ENCODE measurements at regions not wholly inside any gene's neighbourhood (a gene's known extent, or its start where the extent isn't known, plus 50 kb on each side); places are given as distances from the start of the nearest gene placed in this dataset.
"Not testable (repeated sequence)": the region's sequence is repeated elsewhere in the genome, so short reads cannot be mapped to it uniquely, and the experiment has no call there.

- no peak for DNase-seq
Measured at GRCh38 chr3:182292591-182292990, 500.7 kb upstream of the ATP11B start.

GRCh38 chr3:182294256-182294655 is 499.0 kb upstream of the ATP11B start:
- DNase-seq, result no peak

DNA sequence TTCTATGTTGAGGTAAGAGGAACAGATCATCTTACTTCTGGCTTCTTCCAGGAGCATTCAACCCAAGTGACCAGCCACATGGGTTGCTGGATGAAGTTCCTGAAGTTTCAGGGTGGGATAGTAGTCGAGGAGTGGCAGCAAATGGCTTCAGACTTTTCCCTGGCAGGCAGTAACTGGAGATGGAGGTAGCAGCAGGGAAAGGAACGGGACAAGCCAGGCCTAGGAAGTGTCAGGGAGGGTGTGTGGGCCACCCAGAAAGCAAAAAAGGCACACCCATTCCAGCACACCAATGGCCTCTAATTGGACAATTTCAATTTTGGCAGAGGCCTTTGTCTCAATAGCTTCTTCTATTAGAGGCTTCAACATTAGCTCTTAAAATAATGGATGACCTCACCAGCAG is 498.6 kb upstream of the ATP11B start:
- DNase-seq, result no peak

DNA sequence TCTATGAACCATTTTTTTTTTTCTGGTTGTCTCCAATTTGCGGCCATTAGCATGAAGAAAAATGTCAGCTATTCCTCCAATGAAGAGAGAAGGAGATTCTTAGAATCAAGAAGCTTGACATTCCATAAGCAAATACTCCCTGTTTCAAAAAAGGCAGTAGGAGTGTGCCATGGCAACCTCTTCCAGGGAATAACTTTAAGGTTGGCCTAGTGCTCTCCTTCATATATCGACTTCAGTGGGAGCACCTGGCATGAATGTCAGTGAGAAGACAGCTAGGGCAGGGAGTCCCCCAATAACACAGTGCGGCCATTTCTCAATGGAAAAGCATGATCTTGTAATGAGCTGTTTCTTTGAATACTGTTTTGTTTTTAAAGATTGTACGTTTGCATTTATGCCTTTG is 493.0 kb upstream of the ATP11B start:
- DNase-seq, result no peak

- DNase-seq, result no peak
Measured at GRCh38 chr3:182303169-182303568, 490.1 kb upstream of the ATP11B start.

- DNase-seq, result no peak
Measured at GRCh38 chr3:182305881-182306665, 487.2 kb upstream of the ATP11B start.

- DNase-seq, result no peak
Measured at GRCh38 chr3:182308328-182308727, 485.0 kb upstream of the ATP11B start.

- DNase-seq, result no peak
Measured at GRCh38 chr3:182309120-182309519, 484.2 kb upstream of the ATP11B start.

GRCh38 chr3:182315313-182315712 is 478.0 kb upstream of the ATP11B start:
- DNase-seq, result no peak

- no peak for DNase-seq
Measured at GRCh38 chr3:182323126-182323700, 470.1 kb upstream of the ATP11B start.

- DNase-seq, result no peak
Measured at GRCh38 chr3:182323898-182324297, 469.4 kb upstream of the ATP11B start.

GRCh38 chr3:182325213-182325950 is 467.9 kb upstream of the ATP11B start:
- DNase-seq, result no peak

DNA sequence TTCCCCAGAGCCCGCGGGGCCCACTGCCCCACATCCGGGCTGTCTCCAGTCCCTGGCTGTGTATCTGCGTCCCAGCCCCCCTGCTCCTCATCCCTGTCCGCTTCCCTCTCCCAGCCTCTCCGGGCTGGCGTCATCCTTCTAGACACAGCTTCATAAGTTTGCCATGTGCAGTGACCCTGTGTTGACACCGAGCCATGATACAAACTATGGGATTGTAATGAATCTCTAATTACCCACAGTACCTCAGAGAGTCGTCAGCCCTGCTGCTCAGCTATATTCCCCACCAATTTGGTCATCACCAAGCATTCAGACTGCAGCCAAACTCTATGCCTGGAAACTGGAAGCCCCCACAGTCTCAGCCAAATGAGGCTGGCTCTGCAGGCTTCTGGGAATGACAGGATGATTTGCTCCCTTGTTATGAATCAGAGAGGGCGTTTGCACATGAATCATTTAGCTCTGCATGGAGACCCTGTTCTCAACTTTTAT is 466.1 kb upstream of the ATP11B start:
- no peak for DNase-seq

GRCh38 chr3:182330646-182331045 is 462.7 kb upstream of the ATP11B start:
- no peak for DNase-seq

- DNase-seq, result peak; percentile 3
Measured at GRCh38 chr3:182331341-182331740, 462.0 kb upstream of the ATP11B start.

GRCh38 chr3:182342252-182342651 is 451.1 kb upstream of the ATP11B start:
- no peak for DNase-seq

DNA sequence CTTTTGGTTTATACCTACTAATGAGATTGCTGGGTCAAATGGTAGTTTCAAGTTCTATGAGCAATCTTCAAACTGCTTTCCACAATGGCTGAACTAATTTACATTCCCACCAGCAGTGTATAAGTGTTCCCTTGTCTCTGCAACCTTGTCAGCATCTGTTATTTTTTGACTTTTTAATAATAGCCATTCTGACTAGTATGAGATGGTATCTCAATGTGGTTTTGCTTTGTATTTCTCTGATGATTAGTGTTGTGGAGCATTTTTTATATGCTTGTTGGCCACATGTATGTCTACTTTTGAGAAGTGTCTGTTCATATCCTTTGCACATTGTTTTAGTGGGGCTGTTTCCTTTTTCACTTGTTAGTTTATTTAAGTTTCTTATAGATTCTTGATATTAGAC is 449.3 kb upstream of the ATP11B start:
- not testable (repeated sequence) for DNase-seq

GRCh38 chr3:182349051-182349450 is 444.3 kb upstream of the ATP11B start:
- no peak for DNase-seq

GRCh38 chr3:182349951-182350517 is 443.3 kb upstream of the ATP11B start:
- no peak for DNase-seq

DNA sequence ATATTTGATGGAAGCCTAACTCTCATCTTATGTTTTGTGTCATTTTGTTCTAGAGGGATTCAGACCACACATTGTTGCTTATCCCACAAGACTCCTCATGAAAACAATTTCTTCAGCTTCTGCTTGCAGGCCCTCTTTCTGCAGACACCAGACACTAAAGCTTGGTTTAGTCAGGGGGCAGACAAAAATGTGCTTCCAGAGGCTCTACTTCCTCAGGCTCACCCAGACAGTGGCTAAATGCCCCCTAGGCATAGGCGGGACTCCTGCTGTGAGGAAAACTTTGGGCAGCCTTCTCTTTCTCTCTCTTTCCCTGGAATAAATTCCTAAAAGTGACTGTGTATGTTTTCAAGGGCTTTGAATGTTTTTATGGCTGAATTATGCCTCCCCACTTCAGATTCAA is 435.4 kb upstream of the ATP11B start:
- no peak for DNase-seq

- DNase-seq, result no peak
Measured at GRCh38 chr3:182364323-182364722, 429.0 kb upstream of the ATP11B start.

GRCh38 chr3:182364723-182365650 is 428.3 kb upstream of the ATP11B start:
- DNase-seq, result no peak

All from NCI-H1694 treated with DMSO at 0.1 percent for 48 hours (cell line).